ENCODE measurements at regions not wholly inside any gene's neighbourhood (a gene's known extent, or its start where the extent isn't known, plus 50 kb on each side); places are given as distances from the start of the nearest gene placed in this dataset.

- no peaks in the 10 kb centered on the region for H3K36me3 ChIP-seq (ENCODE audit: control insufficient read depth in 2 of 2, extremely low read depth in 1 of 2, insufficient read depth in 2 of 2, low read length in 2 of 2)
- H3K79me2 ChIP-seq (ENCODE audit: control insufficient read depth, insufficient read depth, low read length): no peaks in the 10 kb centered on the region
- TF ChIP-seq EZH2 (IDR thresholded peaks at IDR 0.05; ENCODE audit: low read length) (no peak), CTCF (optimal IDR thresholded peaks at IDR 0.05 in 1 of 3, IDR thresholded peaks at IDR 0.05 in 1 of 3, conservative IDR thresholded peaks at IDR 0.05 in 1 of 3; ENCODE audit: extremely low read depth in 1 of 3, insufficient read depth in 2 of 3, low read length in 3 of 3) (no peak)
- no peak overlapping the region for H3K4me2 ChIP-seq (ENCODE audit: control insufficient read depth, extremely low read depth, insufficient read depth, low read depth, low read length)
- no peak overlapping the region for H3K9ac ChIP-seq (ENCODE audit: control insufficient read depth, extremely low read depth, insufficient read depth, low read length)
- peaks cover 4% of the 10 kb centered on the region for H3K27me3 ChIP-seq (ENCODE audit: control insufficient read depth, extremely low read depth, insufficient read depth, low read length)
- no peaks in the 10 kb centered on the region for H3K9me1 ChIP-seq (ENCODE audit: control insufficient read depth, extremely low read depth, insufficient read depth, low read length)
- peaks cover 7% of the 10 kb centered on the region for H3K4me1 ChIP-seq (ENCODE audit: control insufficient read depth, extremely low read depth, insufficient read depth, low read length)
- no peaks in the 10 kb centered on the region for H3K9me3 ChIP-seq (ENCODE audit: control insufficient read depth, low read depth, low read length)
- FAIRE-seq (no peak), DNase-seq (ENCODE audit: low read depth, low spot score) (no peak)
- H4K20me1 ChIP-seq (ENCODE audit: control insufficient read depth, extremely low read depth, insufficient read depth, low read length): no peaks in the 10 kb centered on the region
- H2AFZ ChIP-seq (ENCODE audit: control insufficient read depth, low read length): no peak overlapping the region
- dilution Hi-C loops (cut with MboI; ENCODE audit: extremely low pct_ligation_motif_present, low sequenced_read_pairs): no loop called here
- H3K27ac ChIP-seq (ENCODE audit: control insufficient read depth, insufficient read depth, low read length): no peak overlapping the region
- no peak overlapping the region for H3K4me3 ChIP-seq (ENCODE audit: control insufficient read depth in 2 of 3, extremely low read depth in 1 of 3, insufficient read depth in 2 of 3, low read depth in 1 of 3, low read length in 3 of 3)
These were observed 58.6 kb upstream of the CTBP2 start for GRCh38 chr10:125218967-125219366.

- DNase-seq (ENCODE audit: low read depth, low spot score) (no peak), FAIRE-seq (no peak)
- Histone ChIP-seq H4K20me1 (ENCODE audit: control insufficient read depth, extremely low read depth, insufficient read depth, low read length) (no peaks in the 10 kb centered on the region), H3K9ac (ENCODE audit: control insufficient read depth, extremely low read depth, insufficient read depth, low read length) (no peak overlapping the region), H2AFZ (ENCODE audit: control insufficient read depth, low read length) (no peak overlapping the region), H3K79me2 (ENCODE audit: control insufficient read depth, insufficient read depth, low read length) (no peaks in the 10 kb centered on the region), H3K9me3 (ENCODE audit: control insufficient read depth, low read depth, low read length) (no peaks in the 10 kb centered on the region), H3K9me1 (ENCODE audit: control insufficient read depth, extremely low read depth, insufficient read depth, low read length) (no peaks in the 10 kb centered on the region), H3K4me2 (ENCODE audit: control insufficient read depth, extremely low read depth, insufficient read depth, low read depth, low read length) (peak overlapping the region; percentile 12), H3K27me3 (ENCODE audit: control insufficient read depth, extremely low read depth, insufficient read depth, low read length) (peaks cover 4% of the 10 kb centered on the region), H3K27ac (ENCODE audit: control insufficient read depth, insufficient read depth, low read length) (no peak overlapping the region), H3K4me3 (ENCODE audit: control insufficient read depth in 2 of 3, extremely low read depth in 1 of 3, insufficient read depth in 2 of 3, low read depth in 1 of 3, low read length in 3 of 3) (no peak overlapping the region), H3K4me1 (ENCODE audit: control insufficient read depth, extremely low read depth, insufficient read depth, low read length) (peaks cover 7% of the 10 kb centered on the region), H3K36me3 (ENCODE audit: control insufficient read depth in 2 of 2, extremely low read depth in 1 of 2, insufficient read depth in 2 of 2, low read length in 2 of 2) (no peaks in the 10 kb centered on the region)
- dilution Hi-C loops (cut with MboI; ENCODE audit: extremely low pct_ligation_motif_present, low sequenced_read_pairs): no loop called here
- no peak for TF ChIP-seq EZH2 (IDR thresholded peaks at IDR 0.05; ENCODE audit: low read length)
- no peak for TF ChIP-seq CTCF (optimal IDR thresholded peaks at IDR 0.05 in 1 of 3, IDR thresholded peaks at IDR 0.05 in 1 of 3, conservative IDR thresholded peaks at IDR 0.05 in 1 of 3; ENCODE audit: extremely low read depth in 1 of 3, insufficient read depth in 2 of 3, low read length in 3 of 3)
These were observed 57.8 kb upstream of the CTBP2 start for GRCh38 chr10:125217990-125218675.

All from keratinocyte (primary cell).